K562 (cell line): ENCODE measurements at regions not wholly inside any gene's neighbourhood (a gene's known extent, or its start where the extent isn't known, plus 50 kb on each side); places are given as distances from the start of the nearest gene placed in this dataset.

Source experiments
- NUFIP1 ChIP-seq: fragments of 450-650 bp; IDR thresholded peaks from 2 replicates; pipeline ENCODE4 v1.6.1; 2018; ENCODE audit not compliant: partially characterized antibody
- TAL1 ChIP-seq: fragments of 450-650 bp; IDR thresholded peaks from 2 replicates; pipeline ENCODE4 v1.6.1; 2016; ENCODE audit warnings: mild to moderate bottlenecking
- TEAD4 ChIP-seq, 2 experiments: sonication (generic) in 1 of 2; formaldehyde crosslinking in 1 of 2; IDR thresholded peaks; 2 replicates each; pipeline versions ENCODE4 v1.6.1 to v1.8.0; 2012 to 2022; ENCODE audit warnings: borderline replicate concordance in 1 of 2, inconsistent platforms in 1 of 2, low read length in 1 of 2, mild to moderate bottlenecking in 1 of 2, missing genetic modification reagents in 1 of 2
- ZNF23 ChIP-seq: fragments of 250-450 bp; sonication (Bioruptor Pico); IDR thresholded peaks from 2 replicates; pipeline ENCODE4 v1.4.0; 2020; ENCODE audit warnings: mild to moderate bottlenecking
- TF ChIP-seq, protein P1 (sequence below): fragments of 450-650 bp; IDR thresholded peaks from 2 replicates; pipeline ENCODE4 v1.6.1; 2016; ENCODE audit warnings: low read depth

DNA sequence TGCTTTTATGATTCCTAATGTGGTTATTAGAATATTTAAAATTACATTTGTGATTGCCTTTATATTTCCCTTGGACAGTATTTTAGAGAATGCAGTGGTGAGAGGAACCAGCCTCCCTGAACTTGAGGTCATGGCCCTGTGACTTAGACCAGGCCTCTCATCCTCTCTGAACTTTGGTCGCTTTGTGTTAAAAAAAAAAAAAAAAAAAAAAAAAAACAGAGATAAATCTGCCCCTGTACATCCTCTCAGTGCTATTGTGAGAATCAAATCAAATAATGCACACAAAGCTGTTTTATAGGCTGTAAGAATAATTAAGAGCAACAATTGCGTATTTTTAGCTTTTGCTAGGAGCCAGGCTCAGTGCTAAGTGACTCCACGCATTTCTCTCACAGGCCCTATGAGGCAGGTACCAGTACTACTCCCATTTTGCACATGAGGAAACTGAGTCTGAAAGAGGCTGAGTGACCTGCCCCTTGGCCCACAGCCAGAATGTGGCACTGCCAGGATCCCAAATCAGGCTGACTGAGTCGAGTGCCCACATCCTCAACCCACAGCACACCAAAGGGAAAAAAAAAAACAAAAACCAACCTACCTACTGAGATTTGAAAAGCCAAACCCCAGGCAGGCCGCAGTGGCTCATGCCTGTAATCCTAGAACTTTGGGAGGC lies 110.3 kb upstream of the LARP1 start (continued):
- TF ChIP-seq, protein P1, sequence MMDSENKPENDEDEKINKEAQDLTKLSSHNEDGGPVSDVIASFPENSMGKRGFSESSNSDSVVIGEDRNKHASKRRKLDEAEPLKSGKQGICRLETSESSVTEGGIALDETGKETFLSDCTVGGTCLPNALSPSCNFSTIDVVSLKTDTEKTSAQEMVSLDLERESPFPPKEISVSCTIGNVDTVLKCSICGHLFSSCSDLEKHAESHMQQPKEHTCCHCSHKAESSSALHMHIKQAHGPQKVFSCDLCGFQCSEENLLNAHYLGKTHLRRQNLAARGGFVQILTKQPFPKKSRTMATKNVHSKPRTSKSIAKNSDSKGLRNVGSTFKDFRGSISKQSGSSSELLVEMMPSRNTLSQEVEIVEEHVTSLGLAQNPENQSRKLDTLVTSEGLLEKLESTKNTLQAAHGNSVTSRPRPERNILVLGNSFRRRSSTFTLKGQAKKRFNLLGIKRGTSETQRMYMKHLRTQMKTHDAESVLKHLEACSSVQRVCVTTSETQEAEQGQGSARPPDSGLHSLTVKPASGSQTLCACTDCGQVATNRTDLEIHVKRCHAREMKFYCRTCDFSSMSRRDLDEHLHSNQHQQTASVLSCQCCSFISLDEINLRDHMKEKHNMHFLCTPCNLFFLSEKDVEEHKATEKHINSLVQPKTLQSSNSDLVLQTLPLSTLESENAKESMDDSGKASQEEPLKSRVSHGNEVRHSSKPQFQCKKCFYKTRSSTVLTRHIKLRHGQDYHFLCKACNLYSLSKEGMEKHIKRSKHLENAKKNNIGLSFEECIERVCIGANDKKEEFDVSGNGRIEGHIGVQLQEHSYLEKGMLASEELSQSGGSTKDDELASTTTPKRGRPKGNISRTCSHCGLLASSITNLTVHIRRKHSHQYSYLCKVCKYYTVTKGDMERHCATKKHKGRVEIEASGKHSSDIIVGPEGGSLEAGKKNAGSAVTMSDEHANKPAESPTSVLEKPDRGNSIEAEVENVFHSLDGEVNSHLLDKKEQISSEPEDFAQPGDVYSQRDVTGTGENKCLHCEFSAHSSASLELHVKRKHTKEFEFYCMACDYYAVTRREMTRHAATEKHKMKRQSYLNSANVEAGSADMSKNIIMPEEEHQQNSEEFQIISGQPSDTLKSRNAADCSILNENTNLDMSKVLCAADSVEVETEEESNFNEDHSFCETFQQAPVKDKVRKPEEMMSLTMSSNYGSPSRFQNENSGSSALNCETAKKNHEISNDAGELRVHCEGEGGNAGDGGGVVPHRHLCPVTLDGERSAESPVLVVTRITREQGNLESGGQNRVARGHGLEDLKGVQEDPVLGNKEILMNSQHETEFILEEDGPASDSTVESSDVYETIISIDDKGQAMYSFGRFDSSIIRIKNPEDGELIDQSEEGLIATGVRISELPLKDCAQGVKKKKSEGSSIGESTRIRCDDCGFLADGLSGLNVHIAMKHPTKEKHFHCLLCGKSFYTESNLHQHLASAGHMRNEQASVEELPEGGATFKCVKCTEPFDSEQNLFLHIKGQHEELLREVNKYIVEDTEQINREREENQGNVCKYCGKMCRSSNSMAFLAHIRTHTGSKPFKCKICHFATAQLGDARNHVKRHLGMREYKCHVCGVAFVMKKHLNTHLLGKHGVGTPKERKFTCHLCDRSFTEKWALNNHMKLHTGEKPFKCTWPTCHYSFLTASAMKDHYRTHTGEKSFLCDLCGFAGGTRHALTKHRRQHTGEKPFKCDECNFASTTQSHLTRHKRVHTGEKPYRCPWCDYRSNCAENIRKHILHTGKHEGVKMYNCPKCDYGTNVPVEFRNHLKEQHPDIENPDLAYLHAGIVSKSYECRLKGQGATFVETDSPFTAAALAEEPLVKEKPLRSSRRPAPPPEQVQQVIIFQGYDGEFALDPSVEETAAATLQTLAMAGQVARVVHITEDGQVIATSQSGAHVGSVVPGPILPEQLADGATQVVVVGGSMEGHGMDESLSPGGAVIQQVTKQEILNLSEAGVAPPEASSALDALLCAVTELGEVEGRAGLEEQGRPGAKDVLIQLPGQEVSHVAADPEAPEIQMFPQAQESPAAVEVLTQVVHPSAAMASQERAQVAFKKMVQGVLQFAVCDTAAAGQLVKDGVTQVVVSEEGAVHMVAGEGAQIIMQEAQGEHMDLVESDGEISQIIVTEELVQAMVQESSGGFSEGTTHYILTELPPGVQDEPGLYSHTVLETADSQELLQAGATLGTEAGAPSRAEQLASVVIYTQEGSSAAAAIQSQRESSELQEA: no peak
- TF ChIP-seq TEAD4 (IDR thresholded peaks at IDR 0.05; ENCODE audit: low read length): no peak
- no peak for TF ChIP-seq TEAD4 (CRISPR knock-in tag; IDR thresholded peaks at IDR 0.05; ENCODE audit: borderline replicate concordance)
- TF ChIP-seq NUFIP1: no peak
- TF ChIP-seq TAL1: no peak
- no peak for TF ChIP-seq ZNF23 (CRISPR knock-in tag)
